GM18873 (cell line): ENCODE measurements at regions not wholly inside any gene's neighbourhood (a gene's known extent, or its start where the extent isn't known, plus 50 kb on each side); places are given as distances from the start of the nearest gene placed in this dataset.

Experiments
- ATAC-seq: cut with Tn5 transposase; IDR thresholded peaks from one replicate; pipeline ENCODE4 v1.9.1; 2021; ENCODE audit warnings: mild to moderate bottlenecking, moderate library complexity, moderate number of reproducible peaks; ENCODE audit not compliant: unreplicated experiment, low FRiP score

GRCh38 chr10:128896116-128896795 lies 570.8 kb upstream of the MGMT start:
- no peak for ATAC-seq

GRCh38 chr10:128896963-128897362 lies 570.1 kb upstream of the MGMT start:
- ATAC-seq, result no peak

GRCh38 chr10:128897401-128898129 lies 569.5 kb upstream of the MGMT start:
- no peak for ATAC-seq

GRCh38 chr10:128898133-128898915 lies 568.7 kb upstream of the MGMT start:
- ATAC-seq, result no peak

- ATAC-seq, result no peak
Observed at GRCh38 chr10:128898916-128899195, 568.2 kb upstream of the MGMT start.

GRCh38 chr10:128900456-128900855 lies 566.6 kb upstream of the MGMT start:
- ATAC-seq, result no peak

- ATAC-seq, result no peak
Observed at GRCh38 chr10:128901236-128901635, 565.8 kb upstream of the MGMT start.

GRCh38 chr10:128902031-128902710 lies 564.9 kb upstream of the MGMT start:
- no peak for ATAC-seq

- no peak for ATAC-seq
Observed at GRCh38 chr10:128907155-128907941, 559.7 kb upstream of the MGMT start.

GRCh38 chr10:128908099-128908498 lies 558.9 kb upstream of the MGMT start:
- ATAC-seq, result no peak

GRCh38 chr10:128908499-128908898 lies 558.5 kb upstream of the MGMT start:
- ATAC-seq, result no peak

- no peak for ATAC-seq
Observed at GRCh38 chr10:128912568-128913311, 554.3 kb upstream of the MGMT start.

- ATAC-seq, result no peak
Observed at GRCh38 chr10:128914681-128915080, 552.4 kb upstream of the MGMT start.

GRCh38 chr10:128915630-128916029 lies 551.4 kb upstream of the MGMT start:
- ATAC-seq, result no peak

- no peak for ATAC-seq
Observed at GRCh38 chr10:128916383-128916782, 550.7 kb upstream of the MGMT start.

GRCh38 chr10:128921389-128922022 lies 545.5 kb upstream of the MGMT start:
- ATAC-seq, result no peak

GRCh38 chr10:128922172-128922571 lies 544.9 kb upstream of the MGMT start:
- ATAC-seq, result no peak

GRCh38 chr10:128922619-128923196 lies 544.3 kb upstream of the MGMT start:
- no peak for ATAC-seq

GRCh38 chr10:128924918-128925317 lies 542.1 kb upstream of the MGMT start:
- ATAC-seq, result no peak
